EH (cell line): ENCODE measurements at regions not wholly inside any gene's neighbourhood (a gene's known extent, or its start where the extent isn't known, plus 50 kb on each side); places are given as distances from the start of the nearest gene placed in this dataset.

Experiments used
- DNase-seq: peaks from one replicate; pipeline ENCODE4 v3.0.0-alpha.2; 2015; ENCODE audit warnings: low read depth

DNA sequence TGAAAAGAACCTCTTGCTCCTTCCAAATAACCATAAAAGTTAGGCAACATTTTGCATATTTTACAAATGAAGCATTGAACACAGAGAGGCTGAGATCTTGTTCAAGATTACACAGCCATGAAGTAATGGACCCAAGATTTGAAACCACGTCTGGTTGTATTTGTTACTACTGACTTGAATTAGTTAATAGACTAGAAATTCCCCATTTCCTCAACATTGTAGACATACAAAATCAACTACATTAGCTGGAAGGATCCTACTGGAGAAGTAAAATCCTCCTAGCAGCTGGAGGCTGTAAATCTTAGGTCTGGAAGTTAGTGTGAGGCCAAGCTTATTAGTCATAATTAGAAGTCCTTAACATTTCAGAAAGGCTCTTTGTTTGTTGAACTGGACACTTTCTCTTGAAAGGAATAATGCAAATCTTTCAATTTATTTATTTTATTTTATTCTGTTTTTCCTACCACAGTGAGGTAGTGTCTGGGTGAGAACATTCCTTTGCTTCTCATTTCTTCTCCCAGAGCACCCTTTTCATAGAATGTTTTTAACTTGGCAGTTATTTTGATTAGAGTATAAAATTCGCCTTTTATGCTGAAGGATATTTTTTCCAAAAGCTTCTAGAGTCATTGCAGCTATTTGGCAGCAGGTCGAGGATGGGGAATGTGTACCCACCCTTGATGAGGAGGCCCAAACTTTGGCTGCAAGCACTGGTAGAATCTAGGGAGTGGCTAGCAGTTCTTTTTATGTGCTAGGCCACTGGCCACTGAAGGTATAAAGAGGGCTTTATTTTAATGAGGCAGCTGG, 62.0 kb upstream of the CLNK start:
- DNase-seq: peak; percentile 42

GRCh38 chr4:10743357-10743756, 58.8 kb upstream of the CLNK start:
- DNase-seq: no peak

DNA sequence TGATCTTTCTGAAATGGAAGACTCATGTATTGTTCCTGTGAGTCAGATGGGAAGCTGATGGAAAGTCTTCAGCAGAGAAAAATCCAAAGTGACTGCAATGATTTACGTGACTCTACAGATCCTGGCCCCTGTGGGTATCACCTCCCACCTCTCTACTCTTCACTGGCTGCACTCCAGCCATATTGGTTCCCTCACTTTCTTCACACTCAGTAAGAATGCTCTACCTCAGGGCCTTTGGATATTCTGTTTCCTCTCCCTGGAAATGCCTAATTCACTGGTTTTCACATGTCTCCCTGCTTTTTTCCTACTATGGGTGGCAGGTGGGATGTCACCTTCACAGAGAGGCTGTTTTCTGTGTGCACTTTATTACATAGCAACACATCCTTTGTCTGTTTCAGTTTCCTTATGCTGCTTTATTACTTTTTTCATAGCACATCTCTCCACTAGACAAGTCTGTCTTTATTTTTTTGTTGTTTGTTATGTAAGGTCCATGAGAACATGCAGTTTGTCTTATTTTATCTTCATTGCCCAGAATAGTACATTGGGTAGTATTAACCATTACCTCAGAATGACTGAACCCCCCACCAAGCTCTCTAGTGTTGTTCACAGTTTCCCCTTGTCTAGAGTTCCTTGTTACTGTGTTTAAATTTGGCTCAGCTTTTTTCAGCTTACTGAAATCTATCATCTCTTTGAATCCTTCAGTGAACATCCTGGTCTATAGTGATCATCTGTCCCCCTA, 57.6 kb upstream of the CLNK start:
- no peak for DNase-seq

- peak; percentile 20 for DNase-seq
Observed at GRCh38 chr4:10740891-10741620, 56.5 kb upstream of the CLNK start.

- no peak for DNase-seq
Observed at GRCh38 chr4:10740251-10740650, 55.7 kb upstream of the CLNK start.

- DNase-seq: no peak
Observed at GRCh38 chr4:10738826-10739489, 54.4 kb upstream of the CLNK start.

GRCh38 chr4:10737337-10737736, 52.8 kb upstream of the CLNK start:
- DNase-seq: no peak

DNA sequence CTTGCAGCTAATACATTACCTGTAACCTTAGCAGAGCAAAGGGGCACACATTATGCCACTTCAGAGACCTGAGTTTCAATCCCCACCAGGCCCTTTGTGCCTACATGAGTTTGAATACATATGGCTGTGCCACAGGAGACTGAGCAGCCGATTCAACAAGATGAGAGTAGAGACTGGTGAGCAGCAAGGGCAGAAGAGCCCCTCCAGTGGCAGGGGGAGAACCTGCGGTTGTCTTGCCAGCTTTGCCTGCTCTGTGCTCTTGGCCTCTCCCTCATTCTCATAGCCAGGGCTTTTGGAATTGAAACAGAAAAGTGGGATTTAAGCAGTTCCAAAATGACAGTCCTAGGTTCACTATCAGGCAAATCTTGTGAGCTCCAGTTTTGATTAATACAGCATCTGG, 52.3 kb upstream of the CLNK start:
- DNase-seq: no peak

DNA sequence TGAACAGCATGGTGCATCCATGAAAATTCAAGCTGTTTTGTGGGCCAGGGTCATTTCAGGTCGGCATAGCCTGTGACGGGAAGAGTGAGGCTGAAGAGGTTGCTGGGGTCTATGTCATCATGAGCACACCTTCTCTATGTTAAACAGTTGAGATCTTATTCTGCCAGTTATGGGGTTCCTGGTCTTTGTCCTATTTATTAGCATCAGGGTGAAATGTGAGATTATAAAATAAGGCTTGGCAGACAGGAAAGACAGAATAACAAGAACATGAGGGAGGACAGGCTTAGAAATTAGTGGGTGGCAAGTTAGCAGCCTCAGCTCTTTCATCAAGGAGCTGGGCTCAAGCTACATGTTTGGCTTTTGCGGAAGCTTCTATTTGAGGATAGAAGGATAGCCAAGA, 51.7 kb upstream of the CLNK start:
- no peak for DNase-seq

DNA sequence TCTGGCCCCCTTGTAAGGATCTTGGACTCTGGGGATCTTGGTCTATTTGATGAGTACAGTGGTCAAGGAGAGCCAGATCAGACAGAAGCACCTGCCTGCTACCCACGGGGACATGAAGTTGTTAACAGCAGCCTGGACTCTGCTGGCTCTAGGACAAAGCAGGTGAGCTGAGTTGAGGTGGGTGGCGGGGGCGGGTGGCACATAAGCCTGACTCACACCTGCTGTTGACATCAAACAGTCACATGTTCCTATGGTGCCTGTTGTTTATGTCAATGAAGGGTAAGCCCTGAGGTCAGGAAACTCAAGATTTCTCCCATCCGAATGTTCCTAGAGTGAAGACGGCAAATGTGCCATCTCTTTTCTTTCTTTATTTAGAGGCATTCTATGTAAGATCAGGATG, 50.1 kb upstream of the CLNK start:
- no peak for DNase-seq
